Left forelimb (tissue), 1 donor: ENCODE measurements at regions not wholly inside any gene's neighbourhood (a gene's known extent, or its start where the extent isn't known, plus 50 kb on each side); places are given as distances from the start of the nearest gene placed in this dataset.
"Not testable (repeated sequence)": the region's sequence is repeated elsewhere in the genome, so short reads cannot be mapped to it uniquely, and the experiment has no call there.

Source experiments
- DNase-seq: peaks from one replicate; pipeline ENCODE4 v3.0.0-alpha.2; 2018; ENCODE audit warnings: low spot score

DNA sequence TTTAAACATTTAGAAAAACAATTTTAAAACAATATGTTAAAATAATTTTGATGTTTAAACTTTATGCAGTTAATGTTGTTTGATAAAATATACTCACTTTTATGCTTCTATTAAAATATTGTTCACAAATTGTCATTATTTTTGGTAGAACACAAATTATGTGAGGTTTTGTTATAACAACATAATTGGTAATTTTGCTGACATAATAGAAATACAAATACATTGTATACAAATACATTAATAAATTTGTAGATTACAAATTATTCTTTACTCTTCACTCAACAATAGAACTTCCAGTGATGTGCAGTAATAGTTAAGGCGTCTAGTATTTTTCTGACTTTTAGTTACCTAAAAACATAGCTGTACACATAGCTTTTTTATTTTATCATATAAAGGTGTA, 1472.4 kb upstream of the ADGRL3 start:
- DNase-seq: no peak

DNA sequence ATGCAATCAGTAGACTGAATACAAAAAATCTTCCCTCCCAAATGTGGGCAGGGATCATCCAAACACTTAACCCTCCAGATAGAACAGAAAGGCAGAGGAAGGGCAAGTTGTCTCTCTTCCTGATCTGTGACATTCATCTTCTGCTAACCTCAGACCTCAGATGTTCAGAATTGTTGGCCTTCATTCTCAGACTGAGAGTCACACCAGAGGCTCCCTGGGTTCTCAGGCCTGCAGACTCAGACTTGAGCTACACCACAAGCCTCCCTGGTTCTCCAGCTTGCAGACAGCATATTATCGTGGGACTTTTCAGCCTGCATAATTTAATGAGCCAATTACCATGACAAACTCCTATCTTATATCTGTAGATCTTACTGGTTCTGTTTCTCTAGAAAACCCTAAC, 1471.6 kb upstream of the ADGRL3 start:
- DNase-seq: no peak

- DNase-seq: no peak
Observed at GRCh38 chr4:59729321-59729720, 1470.8 kb upstream of the ADGRL3 start.

DNA sequence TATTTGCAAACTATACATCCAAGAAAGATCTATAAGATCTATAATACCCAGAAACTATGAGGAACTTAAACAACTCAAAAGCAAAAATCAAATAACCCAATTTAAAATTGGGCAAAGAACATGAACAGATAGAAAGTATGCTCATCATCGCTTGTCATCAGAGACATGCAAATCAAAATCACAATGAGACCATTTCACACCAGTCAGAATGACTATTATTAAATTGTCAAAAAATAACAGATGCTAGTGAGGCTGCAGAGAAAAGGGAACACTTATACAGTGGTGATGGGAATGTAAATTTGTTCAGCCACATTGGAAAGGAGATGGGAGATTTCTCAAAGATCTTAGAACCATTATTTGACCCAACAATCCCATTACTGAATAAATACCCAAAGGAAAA, 1451.7 kb upstream of the ADGRL3 start:
- no peak for DNase-seq

GRCh38 chr4:59759082-59759825, 1440.9 kb upstream of the ADGRL3 start:
- no peak for DNase-seq

- no peak for DNase-seq
Observed at GRCh38 chr4:59762344-59762743, 1437.8 kb upstream of the ADGRL3 start.

GRCh38 chr4:59770601-59771264, 1429.4 kb upstream of the ADGRL3 start:
- no peak for DNase-seq

DNA sequence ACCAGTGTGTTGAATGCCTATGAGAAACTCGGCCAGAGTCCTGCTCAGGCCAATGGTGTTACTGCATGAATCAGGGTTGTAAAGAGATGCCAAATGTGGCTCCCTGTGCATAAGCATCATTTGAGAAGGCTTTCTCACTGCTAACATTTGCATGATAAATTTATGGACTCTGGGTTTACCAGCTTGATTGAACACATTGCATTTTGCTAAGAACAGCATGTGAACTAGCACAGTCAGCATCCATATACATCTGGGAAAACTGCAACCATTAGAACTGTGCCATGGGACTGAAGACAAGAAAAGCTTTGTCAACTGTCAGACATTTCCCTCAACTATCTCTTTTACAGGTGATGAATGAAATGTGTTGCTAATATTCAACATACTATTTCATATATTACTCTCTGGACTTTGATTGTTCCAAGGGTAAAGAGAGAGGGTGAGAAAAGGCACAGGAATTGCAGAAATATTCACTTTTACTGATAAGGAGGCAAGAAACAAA, 1427.4 kb upstream of the ADGRL3 start:
- no peak for DNase-seq

DNA sequence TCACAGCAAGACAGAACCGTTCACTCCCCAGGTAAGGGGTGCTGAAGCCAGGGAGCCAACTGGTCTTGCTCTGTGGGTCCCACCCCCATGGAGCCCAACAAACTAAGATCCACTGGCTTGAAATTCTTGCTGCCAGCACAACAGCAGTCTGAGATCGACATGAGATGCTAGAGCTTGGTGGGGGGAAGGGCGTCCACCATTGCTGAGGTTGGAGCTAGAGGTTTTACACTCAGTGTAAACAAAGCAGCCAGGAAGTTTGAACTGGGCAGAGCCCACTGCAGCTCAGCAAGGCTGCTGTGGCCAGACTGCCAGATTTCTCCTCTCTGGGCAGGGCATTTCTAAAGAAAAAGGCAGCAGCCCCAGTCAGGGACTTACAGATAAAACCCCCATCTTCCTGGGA, 1419.9 kb upstream of the ADGRL3 start:
- DNase-seq: not testable (repeated sequence)

GRCh38 chr4:59805176-59805575, 1395.0 kb upstream of the ADGRL3 start:
- DNase-seq: no peak

GRCh38 chr4:59814402-59815010, 1385.6 kb upstream of the ADGRL3 start:
- DNase-seq: no peak

DNA sequence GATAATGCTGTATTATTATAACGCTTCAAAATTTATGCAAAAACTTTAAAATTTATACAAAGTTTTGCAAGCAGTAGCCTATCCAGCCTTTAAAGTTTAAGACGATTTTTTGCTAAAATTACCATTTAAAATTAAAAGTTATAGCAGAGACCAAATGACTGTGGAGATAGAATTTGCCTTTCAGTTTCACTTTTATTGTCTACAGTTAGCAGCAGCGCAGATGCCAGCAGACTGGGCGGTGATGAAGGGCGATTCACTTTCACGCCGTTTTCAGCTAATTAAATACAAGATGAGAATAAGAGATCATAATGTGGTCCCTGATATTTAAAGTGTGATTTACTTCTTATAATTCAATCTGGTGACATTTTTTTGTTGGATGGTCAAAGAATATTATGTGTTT, 1381.5 kb upstream of the ADGRL3 start:
- no peak for DNase-seq

DNA sequence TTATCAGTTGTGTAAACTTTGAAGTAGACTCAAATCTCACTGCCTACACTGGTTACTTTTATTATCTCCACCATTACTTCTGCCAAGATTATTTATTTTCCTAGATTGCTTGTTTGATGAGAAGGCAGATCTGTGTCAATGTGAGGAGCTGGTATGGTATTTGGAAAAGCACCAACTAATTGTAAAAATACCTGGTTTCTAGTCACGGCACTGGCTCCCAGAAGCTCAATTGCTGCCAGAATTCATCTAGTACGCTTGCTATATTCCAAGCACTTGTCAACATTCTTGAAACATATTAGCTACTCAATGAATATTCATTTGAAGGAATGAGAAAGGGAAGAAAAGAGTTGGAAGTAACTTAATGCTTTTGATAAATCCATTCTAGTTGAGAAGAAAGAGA, 1376.8 kb upstream of the ADGRL3 start:
- DNase-seq: no peak

GRCh38 chr4:59825104-59825503, 1375.0 kb upstream of the ADGRL3 start:
- no peak for DNase-seq

GRCh38 chr4:59831746-59832145, 1368.4 kb upstream of the ADGRL3 start:
- no peak for DNase-seq

- no peak for DNase-seq
Observed at GRCh38 chr4:59834943-59835342, 1365.2 kb upstream of the ADGRL3 start.

- no peak for DNase-seq
Observed at GRCh38 chr4:59837751-59838150, 1362.4 kb upstream of the ADGRL3 start.

DNA sequence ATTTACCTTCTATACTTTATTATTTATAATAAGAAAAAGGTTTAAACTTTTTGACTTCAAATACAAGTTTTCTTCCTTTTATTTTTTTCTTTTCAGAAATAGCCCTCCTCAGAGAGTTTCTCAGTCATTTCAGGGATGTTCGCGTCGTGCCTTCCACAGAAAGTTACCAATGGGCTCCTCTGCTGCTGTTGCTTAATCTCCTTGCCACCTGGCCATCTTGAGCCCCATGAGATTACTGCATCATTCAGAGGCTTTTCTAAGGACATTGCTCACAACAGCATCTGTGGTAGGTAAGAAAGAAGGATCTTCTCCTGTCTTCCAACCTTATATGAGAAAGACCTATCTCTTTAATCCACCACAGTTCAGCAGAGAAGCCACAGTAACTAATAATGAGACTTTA, 1361.9 kb upstream of the ADGRL3 start:
- DNase-seq: no peak

DNA sequence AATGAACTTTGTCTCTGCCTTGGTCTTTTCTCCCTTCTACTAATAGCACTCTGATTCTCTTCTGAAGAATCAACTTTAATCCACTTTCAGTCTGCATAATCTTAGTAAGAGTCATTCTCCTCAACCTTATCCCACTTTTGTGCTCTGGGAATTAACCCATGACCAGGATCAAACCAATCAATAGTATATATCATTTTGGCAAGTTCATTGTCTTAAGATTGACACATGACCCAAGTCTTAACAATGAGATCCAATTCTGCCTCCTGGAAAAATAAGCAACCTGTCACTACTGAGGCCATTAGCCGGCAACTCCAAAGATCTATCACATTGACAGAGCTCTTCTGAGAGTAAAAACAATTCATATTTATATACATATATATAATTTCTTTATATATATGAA, 1358.4 kb upstream of the ADGRL3 start:
- no peak for DNase-seq

DNA sequence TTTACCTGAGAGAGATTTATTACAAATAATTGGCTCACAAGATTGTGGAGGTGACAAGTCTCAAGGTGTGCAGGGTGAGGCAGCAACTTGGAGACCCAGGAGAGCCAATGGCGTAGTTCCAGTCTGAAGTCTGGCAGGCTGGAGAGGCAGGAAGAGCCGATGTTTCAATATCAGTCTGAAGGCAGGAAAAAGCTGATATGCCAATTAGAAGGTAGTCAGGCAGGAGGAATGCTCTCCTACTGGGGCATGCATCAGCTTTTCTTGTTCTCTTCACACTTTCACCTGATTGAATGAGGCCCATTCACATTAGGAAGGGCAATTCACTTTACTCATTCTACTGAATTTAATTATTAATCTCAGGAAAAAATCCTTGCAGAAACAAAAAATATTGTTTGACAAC, 1351.7 kb upstream of the ADGRL3 start:
- no peak for DNase-seq

DNA sequence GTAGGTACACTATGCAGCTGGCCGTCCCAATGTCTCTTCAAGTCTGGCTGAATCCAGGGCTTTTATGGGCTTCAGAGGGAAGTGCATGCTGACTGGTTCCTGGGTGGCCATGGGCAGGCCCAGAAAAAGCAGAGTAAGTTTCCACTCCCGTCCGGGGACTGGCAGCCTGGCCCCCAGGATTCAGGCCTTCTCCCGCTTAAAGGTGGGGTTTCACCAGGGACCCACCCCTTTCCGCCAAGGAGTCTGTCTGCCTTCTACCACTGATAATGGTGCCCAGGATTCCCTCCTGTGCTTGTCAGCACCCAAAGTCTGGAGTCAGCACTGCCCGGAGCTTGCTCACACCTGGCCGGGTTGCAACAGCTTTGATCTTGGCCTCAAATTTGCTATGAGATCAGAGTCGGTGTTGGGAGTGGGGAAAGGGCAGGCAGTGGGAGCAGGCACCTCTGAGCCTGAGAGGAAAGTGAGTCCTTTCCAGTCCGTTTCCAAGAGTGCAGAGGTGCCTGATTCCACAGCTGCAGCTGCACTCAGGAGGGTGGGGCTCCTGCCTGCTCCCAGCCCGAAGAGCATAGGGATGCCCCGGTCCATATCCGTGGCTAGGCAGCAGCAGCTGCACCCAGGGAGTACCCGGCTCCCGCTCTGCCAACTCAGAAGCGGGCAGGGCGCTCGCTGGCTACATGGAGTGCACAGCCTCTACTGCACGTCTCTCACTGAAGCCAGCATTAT, 1344.3 kb upstream of the ADGRL3 start:
- no peak for DNase-seq

DNA sequence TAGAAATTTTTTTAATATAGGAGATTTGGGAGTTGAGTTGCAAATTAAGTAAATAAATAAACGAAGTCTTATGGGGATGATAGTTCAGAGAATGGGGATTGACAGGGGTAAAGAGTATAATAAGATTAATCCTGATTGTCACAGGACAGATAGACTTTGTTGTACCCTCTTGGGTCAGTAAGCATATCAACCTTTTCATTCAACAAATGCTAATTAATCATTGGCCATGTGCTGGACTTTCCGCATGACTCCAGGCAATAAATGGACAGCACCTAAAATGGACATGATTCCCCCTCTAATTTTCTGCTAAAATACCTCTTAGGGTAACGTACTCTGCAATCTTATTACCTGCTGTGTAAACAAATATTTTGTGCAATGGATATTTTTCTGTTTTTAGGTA, 1331.1 kb upstream of the ADGRL3 start:
- DNase-seq: no peak

- no peak for DNase-seq
Observed at GRCh38 chr4:59869559-59869958, 1330.6 kb upstream of the ADGRL3 start.
